ENCODE measurements at regions not wholly inside any gene's neighbourhood (a gene's known extent, or its start where the extent isn't known, plus 50 kb on each side); places are given as distances from the start of the nearest gene placed in this dataset.

GRCh38 chr1:56002231-56002630 lies 577.1 kb downstream of the PLPP3 start (continued):
- TF ChIP-seq SMARCA5 (IDR thresholded peaks at IDR 0.05) (no peak), RAD51 (IDR thresholded peaks at IDR 0.05) (no peak)

- Histone ChIP-seq H3K4me3 (no peak overlapping the region), H3K4me2 (ENCODE audit: control insufficient read depth, insufficient read depth) (no peak overlapping the region), H4K20me1 (ENCODE audit: control insufficient read depth, insufficient read depth) (no peaks in the 10 kb centered on the region), H3K27me3 (replicated peaks in 1 of 2; ENCODE audit: control insufficient read depth in 2 of 2, insufficient read depth in 2 of 2, low read length in 1 of 2) (no peaks in the 10 kb centered on the region), H2AFZ (ENCODE audit: control insufficient read depth, low read depth, low read length) (no peak overlapping the region), H3K9me3 (replicated peaks; ENCODE audit: control insufficient read depth, insufficient read depth, low read length) (no peaks in the 10 kb centered on the region; the same call in 2 of the 3 replicates), H3K79me2 (ENCODE audit: control insufficient read depth, insufficient read depth, low read length) (no peaks in the 10 kb centered on the region), H3K36me3 (ENCODE audit: control insufficient read depth in 2 of 2, insufficient read depth in 2 of 2, low read length in 1 of 2) (no peaks in the 10 kb centered on the region), H3K9ac (ENCODE audit: control insufficient read depth, insufficient read depth, low read length) (no peak overlapping the region), H3K27ac (ENCODE audit: control insufficient read depth, insufficient read depth) (no peak overlapping the region), H3K4me1 (ENCODE audit: control insufficient read depth, insufficient read depth, low read length) (no peaks in the 10 kb centered on the region)
- DNase-seq (ENCODE audit: low read depth, low spot score) = no peak
- intact Hi-C loops (cut with micrococcal nuclease; ENCODE audit: unreplicated experiment) (no loop called here), in situ Hi-C loops (cut with MboI) (no loop called here)
- WGBS (ENCODE audit: insufficient coverage, insufficient replicate concordance, low lambda C conversion rate, missing lambda C conversion rate) = 4% methylated on average over 3 of the region's 3 CpGs
- ChIA-PET RAD21 (ENCODE audit: unreplicated experiment) (no interaction called here), SMC1A (ENCODE audit: uncharacterized antibody, unreplicated experiment) (interaction anchor here (2.1 kb wide), 1 partner anchor 16 kb away, joined by 9 read pairs; no protein-coding TSS in a partner anchor), POLR2A (no interaction called here), CTCF (no interaction called here)
- no TSS peak for BruUV-seq (replicated peaks)
- TF ChIP-seq STAT3 (IDR thresholded peaks at IDR 0.05; ENCODE audit: low read depth, low read length) = no peak
- TF ChIP-seq CEBPB (IDR thresholded peaks at IDR 0.05; ENCODE audit: borderline replicate concordance in 1 of 2, low read depth in 2 of 2, low read length in 2 of 2) = no peak
- no peak for TF ChIP-seq MLLT1 (IDR thresholded peaks at IDR 0.05)
- TF ChIP-seq ZNF592 (IDR thresholded peaks at IDR 0.05) = no peak
- no peak for TF ChIP-seq NBN (IDR thresholded peaks at IDR 0.05)
- no peak for TF ChIP-seq CBX5 (IDR thresholded peaks at IDR 0.05; ENCODE audit: low read depth)
- no peak for TF ChIP-seq MYC (IDR thresholded peaks at IDR 0.05; ENCODE audit: insufficient read depth, insufficient read length, insufficient replicate concordance, low read length, severe bottlenecking)
- TF ChIP-seq HDGF (IDR thresholded peaks at IDR 0.05) = no peak
- TF ChIP-seq KAT2A (conservative IDR thresholded peaks at IDR 0.05; ENCODE audit: control insufficient read depth, low read depth, low read length) = no peak
- no peak for TF ChIP-seq PAX8 (IDR thresholded peaks at IDR 0.05)
- no peak for TF ChIP-seq CEBPZ (IDR thresholded peaks at IDR 0.05; ENCODE audit: low read depth, low read length)
- no peak for FAIRE-seq
- no peak for ATAC-seq
Observed at GRCh38 chr1:56000424-56000823, 578.9 kb downstream of the PLPP3 start.
